ENCODE measurements at regions not wholly inside any gene's neighbourhood (a gene's known extent, or its start where the extent isn't known, plus 50 kb on each side); places are given as distances from the start of the nearest gene placed in this dataset.

DNA sequence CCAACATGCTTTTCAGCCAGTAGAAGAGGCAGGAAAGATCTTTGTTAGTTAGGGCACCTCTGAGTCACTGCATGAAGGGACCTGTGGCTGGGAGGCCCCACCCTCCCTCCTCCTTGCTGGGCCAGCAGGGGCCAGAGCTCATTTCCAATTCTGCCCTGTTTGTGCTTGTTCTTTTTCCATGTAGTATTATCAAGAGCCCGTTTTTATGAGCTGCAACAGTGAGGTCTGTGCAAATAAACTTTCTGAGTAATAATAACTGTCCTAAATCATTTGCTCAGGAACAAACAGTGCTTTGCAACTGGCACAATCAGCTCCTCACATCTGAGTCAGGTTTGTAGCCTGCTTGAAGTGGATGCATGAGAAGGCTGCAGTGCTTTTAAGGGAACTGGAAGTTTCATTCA, 128.0 kb downstream of the ARL4C start:
- TF ChIP-seq, protein P1, sequence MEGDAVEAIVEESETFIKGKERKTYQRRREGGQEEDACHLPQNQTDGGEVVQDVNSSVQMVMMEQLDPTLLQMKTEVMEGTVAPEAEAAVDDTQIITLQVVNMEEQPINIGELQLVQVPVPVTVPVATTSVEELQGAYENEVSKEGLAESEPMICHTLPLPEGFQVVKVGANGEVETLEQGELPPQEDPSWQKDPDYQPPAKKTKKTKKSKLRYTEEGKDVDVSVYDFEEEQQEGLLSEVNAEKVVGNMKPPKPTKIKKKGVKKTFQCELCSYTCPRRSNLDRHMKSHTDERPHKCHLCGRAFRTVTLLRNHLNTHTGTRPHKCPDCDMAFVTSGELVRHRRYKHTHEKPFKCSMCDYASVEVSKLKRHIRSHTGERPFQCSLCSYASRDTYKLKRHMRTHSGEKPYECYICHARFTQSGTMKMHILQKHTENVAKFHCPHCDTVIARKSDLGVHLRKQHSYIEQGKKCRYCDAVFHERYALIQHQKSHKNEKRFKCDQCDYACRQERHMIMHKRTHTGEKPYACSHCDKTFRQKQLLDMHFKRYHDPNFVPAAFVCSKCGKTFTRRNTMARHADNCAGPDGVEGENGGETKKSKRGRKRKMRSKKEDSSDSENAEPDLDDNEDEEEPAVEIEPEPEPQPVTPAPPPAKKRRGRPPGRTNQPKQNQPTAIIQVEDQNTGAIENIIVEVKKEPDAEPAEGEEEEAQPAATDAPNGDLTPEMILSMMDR (IDR thresholded peaks at IDR 0.05; ENCODE audit: low read length): no peak
- no peak for TF ChIP-seq EZH2 (IDR thresholded peaks at IDR 0.05; ENCODE audit: borderline replicate concordance, low read length)
